Loucy (cell line): ENCODE measurements at regions not wholly inside any gene's neighbourhood (a gene's known extent, or its start where the extent isn't known, plus 50 kb on each side); places are given as distances from the start of the nearest gene placed in this dataset.

Source experiments
- H2AFZ ChIP-seq: fragments of 200-600 bp; sonication (generic); 2 replicates; pipeline ENCODE4 v1.6.0; 2016; ENCODE audit warnings: antibody characterized with exemption, mild to moderate bottlenecking, low read length, moderate library complexity
- H3F3A ChIP-seq: fragments of 200-600 bp; 2 replicates; pipeline ENCODE4 v1.6.0; 2016; ENCODE audit warnings: antibody characterized with exemption, low read depth, mild to moderate bottlenecking
- H3K27me3 ChIP-seq: fragments of 200-600 bp; sonication (generic); 2 replicates; pipeline ENCODE4 v1.6.1; 2014; ENCODE audit warnings: low read length, mild to moderate bottlenecking; ENCODE audit not compliant: insufficient read depth, poor library complexity, severe bottlenecking
- H3K36me3 ChIP-seq: fragments of 200-600 bp; sonication (generic); 2 replicates; pipeline ENCODE4 v1.6.1; 2016; ENCODE audit warnings: low read length; ENCODE audit not compliant: insufficient read depth
- H3K4me1 ChIP-seq: fragments of 200-600 bp; sonication (generic); 2 replicates; pipeline ENCODE4 v1.5.1; 2014; ENCODE audit warnings: low read length, mild to moderate bottlenecking; ENCODE audit not compliant: insufficient read depth, poor library complexity, severe bottlenecking
- H3K4me2 ChIP-seq: fragments of 200-600 bp; sonication (generic); 2 replicates; pipeline ENCODE4 v1.6.0; 2014; ENCODE audit warnings: antibody characterized with exemption, low read length, low read depth, mild to moderate bottlenecking; ENCODE audit not compliant: poor library complexity, severe bottlenecking
- H3K4me3 ChIP-seq: fragments of 200-600 bp; sonication (generic); 2 replicates; pipeline ENCODE4 v1.5.1; 2014; ENCODE audit warnings: low read length, mild to moderate bottlenecking, mixed read lengths; ENCODE audit not compliant: poor library complexity, severe bottlenecking
- H3K79me2 ChIP-seq: fragments of 200-600 bp; sonication (generic); 2 replicates; pipeline ENCODE4 v1.6.1; 2014; ENCODE audit warnings: low read length; ENCODE audit not compliant: insufficient read depth
- H3K9ac ChIP-seq: fragments of 200-600 bp; sonication (generic); 2 replicates; pipeline ENCODE4 v1.6.0; 2014; ENCODE audit warnings: mild to moderate bottlenecking, low read depth, low read length, moderate library complexity; ENCODE audit not compliant: poor library complexity, severe bottlenecking
- H3K9me2 ChIP-seq: fragments of 200-600 bp; sonication (generic); replicated peaks from 2 replicates; pipeline ENCODE4 v1.6.1; 2016; ENCODE audit warnings: low read depth, low read length, mixed read lengths
- H3K9me3 ChIP-seq: fragments of 200-600 bp; sonication (generic); 2 replicates; pipeline ENCODE4 v1.6.1; 2014; ENCODE audit warnings: mild to moderate bottlenecking, antibody characterized with exemption, low read length, low read depth; ENCODE audit not compliant: insufficient read depth
- H4K20me1 ChIP-seq: fragments of 200-600 bp; sonication (generic); 2 replicates; pipeline ENCODE4 v1.6.0; 2014; ENCODE audit warnings: antibody characterized with exemption, low read length, mild to moderate bottlenecking; ENCODE audit not compliant: insufficient read depth, poor library complexity, severe bottlenecking
- EZH2phosphoT487 ChIP-seq: fragments of 200-600 bp; IDR thresholded peaks from 2 replicates; pipeline ENCODE4 v1.6.1; 2018; ENCODE audit warnings: antibody characterized with exemption, mild to moderate bottlenecking, moderate library complexity, borderline replicate concordance
- TF ChIP-seq, protein P1 (sequence below): fragments of 200-600 bp; sonication (generic); conservative IDR thresholded peaks from 2 replicates; pipeline ENCODE4 v1.5.1; 2014; ENCODE audit warnings: mild to moderate bottlenecking, antibody characterized with exemption, low read length

DNA sequence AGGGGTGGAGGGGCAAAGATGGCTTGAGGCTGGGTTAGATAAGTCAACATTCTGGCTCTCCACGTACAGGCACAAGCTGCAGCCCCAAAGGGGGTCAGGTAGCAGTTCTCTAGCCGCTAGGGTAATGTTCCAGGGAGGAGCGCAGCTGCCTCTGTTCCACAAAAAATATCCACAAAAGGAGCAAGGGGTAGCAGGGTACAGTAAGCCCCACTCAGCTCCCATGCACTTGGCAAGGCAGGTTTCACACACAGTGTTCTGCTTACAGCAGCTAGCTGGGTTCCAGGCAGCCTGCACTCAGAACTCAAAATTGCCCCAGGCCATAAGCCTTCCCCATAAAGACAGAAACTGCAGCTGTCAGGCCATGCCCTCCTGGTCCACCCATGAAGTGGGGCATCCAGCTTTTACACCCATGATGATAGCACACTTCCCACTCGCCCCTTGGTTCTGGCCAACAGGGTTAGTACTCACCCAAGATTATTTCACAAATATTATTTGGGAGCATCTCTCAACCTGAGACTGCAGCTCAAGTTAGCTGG is 130.0 kb downstream of the CYSLTR2 start:
- no peak overlapping the region for H3K9ac ChIP-seq
- H3K79me2 ChIP-seq: no peaks in the 10 kb centered on the region
- no peaks in the 10 kb centered on the region for H3K36me3 ChIP-seq
- H3K4me2 ChIP-seq: no peak overlapping the region
- H4K20me1 ChIP-seq: no peaks in the 10 kb centered on the region
- no peak overlapping the region for H2AFZ ChIP-seq
- no peaks in the 10 kb centered on the region for H3F3A ChIP-seq
- no peaks in the 10 kb centered on the region; the same call in 1 of the 2 replicates for H3K9me3 ChIP-seq
- no peak for TF ChIP-seq EZH2phosphoT487
- TF ChIP-seq, protein P1, sequence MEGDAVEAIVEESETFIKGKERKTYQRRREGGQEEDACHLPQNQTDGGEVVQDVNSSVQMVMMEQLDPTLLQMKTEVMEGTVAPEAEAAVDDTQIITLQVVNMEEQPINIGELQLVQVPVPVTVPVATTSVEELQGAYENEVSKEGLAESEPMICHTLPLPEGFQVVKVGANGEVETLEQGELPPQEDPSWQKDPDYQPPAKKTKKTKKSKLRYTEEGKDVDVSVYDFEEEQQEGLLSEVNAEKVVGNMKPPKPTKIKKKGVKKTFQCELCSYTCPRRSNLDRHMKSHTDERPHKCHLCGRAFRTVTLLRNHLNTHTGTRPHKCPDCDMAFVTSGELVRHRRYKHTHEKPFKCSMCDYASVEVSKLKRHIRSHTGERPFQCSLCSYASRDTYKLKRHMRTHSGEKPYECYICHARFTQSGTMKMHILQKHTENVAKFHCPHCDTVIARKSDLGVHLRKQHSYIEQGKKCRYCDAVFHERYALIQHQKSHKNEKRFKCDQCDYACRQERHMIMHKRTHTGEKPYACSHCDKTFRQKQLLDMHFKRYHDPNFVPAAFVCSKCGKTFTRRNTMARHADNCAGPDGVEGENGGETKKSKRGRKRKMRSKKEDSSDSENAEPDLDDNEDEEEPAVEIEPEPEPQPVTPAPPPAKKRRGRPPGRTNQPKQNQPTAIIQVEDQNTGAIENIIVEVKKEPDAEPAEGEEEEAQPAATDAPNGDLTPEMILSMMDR: no peak
- peaks cover 6% of the 10 kb centered on the region for H3K27me3 ChIP-seq
- no peak overlapping the region for H3K4me3 ChIP-seq
- H3K4me1 ChIP-seq: no peaks in the 10 kb centered on the region
- no peaks in the 10 kb centered on the region for H3K9me2 ChIP-seq

DNA sequence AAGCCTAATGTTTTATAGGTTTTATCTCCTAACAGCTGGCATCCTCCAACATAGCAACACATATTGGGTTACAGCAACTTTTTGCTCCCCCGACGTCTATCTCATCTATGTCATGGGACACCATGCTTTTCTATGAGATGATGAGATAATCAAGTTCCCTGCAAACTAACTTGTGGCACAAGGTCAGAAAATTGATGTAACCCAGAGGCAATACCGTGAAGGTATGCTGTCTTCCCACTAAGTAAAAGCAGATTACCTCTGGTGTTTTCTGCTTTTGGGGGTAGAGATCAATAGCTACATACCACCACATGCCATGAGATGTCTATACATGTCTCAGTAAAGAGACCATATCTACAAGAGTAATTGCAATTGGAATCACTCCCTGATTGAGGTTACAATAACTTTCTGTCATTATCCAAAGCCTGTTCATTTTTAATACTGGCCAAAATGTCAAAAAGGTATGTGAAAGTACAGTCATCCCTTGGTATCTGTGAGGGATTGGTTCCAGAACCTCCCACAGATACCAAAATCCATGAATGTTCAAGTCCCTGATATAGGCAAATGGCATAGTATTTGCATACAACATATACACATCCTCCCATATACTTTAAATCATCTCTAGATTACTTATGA is 131.3 kb downstream of the CYSLTR2 start:
- H3K4me3 ChIP-seq: no peak overlapping the region
- peaks cover 1% of the 10 kb centered on the region for H3K27me3 ChIP-seq
- no peak overlapping the region for H3K9ac ChIP-seq
- H2AFZ ChIP-seq: no peak overlapping the region
- no peaks in the 10 kb centered on the region for H3K4me1 ChIP-seq
- no peaks in the 10 kb centered on the region; the same call in 1 of the 2 replicates for H3K9me3 ChIP-seq
- H3K4me2 ChIP-seq: no peak overlapping the region
- no peaks in the 10 kb centered on the region for H3K36me3 ChIP-seq
- H4K20me1 ChIP-seq: no peaks in the 10 kb centered on the region
- H3K9me2 ChIP-seq: no peaks in the 10 kb centered on the region
- no peaks in the 10 kb centered on the region for H3F3A ChIP-seq
- TF ChIP-seq EZH2phosphoT487: no peak
- TF ChIP-seq, protein P1: no peak
- no peaks in the 10 kb centered on the region for H3K79me2 ChIP-seq

DNA sequence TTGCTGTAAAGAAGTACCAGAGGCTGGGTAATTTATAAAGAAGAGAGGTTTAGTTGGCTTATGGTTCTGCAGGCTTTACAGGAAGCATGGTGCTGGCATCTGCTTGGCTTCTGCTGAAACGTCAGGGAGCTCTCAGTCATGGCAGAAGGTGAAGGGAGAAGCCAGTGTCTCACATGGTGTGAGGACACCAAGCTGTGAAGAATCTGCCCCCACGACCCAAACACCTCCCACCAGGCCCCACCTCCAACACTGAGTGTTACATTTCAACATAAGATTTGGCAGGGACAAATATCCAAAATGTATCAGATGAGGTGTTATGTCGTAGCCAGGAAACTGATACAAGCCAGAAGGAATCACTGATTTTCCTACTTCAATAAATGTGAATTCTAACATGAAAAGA is 136.5 kb downstream of the CYSLTR2 start:
- H3K9ac ChIP-seq: no peak overlapping the region
- no peak overlapping the region for H3K4me3 ChIP-seq
- H3K9me3 ChIP-seq: no peaks in the 10 kb centered on the region
- H2AFZ ChIP-seq: no peak overlapping the region
- no peaks in the 10 kb centered on the region for H3K36me3 ChIP-seq
- TF ChIP-seq, protein P1: no peak
- no peak for TF ChIP-seq EZH2phosphoT487
- no peaks in the 10 kb centered on the region for H4K20me1 ChIP-seq
- H3K4me1 ChIP-seq: no peaks in the 10 kb centered on the region
- no peak overlapping the region for H3K4me2 ChIP-seq
- H3K79me2 ChIP-seq: no peaks in the 10 kb centered on the region
- H3K9me2 ChIP-seq: no peaks in the 10 kb centered on the region
- no peaks in the 10 kb centered on the region for H3F3A ChIP-seq
- H3K27me3 ChIP-seq: no peaks in the 10 kb centered on the region
